ENCODE measurements at regions not wholly inside any gene's neighbourhood (a gene's known extent, or its start where the extent isn't known, plus 50 kb on each side); places are given as distances from the start of the nearest gene placed in this dataset.

DNA sequence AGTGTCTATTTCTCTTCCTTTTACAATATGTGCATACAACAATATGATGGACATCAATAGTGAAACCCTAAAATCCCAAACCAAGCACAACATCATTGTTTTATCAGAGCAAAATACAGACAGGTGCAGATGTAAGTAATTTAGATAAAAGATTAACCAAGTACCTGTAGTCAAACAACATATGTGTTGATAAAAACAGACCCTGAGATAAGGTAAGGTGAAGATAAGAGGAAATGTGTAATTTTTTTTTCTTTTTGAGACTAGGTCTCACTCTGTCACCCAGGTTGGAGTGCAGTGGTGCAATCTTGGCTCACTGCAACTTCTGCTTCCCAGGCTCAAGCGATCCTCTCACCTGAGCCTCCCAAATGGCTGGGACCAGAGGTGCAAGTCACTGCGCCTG, 589.8 kb downstream of the PLCL1 start:
- TF ChIP-seq EZH2 (IDR thresholded peaks at IDR 0.05): no peak
- no peak for TF ChIP-seq POLR2AphosphoS5 (IDR thresholded peaks at IDR 0.05; ENCODE audit: borderline replicate concordance, low read depth, low read length)
